Gastroesophageal sphincter (tissue), 4 donors: ENCODE measurements at regions not wholly inside any gene's neighbourhood (a gene's known extent, or its start where the extent isn't known, plus 50 kb on each side); places are given as distances from the start of the nearest gene placed in this dataset.

ENCODE experiments used
- ATAC-seq: fragments of 150-250 bp; one replicate; pipeline ENCODE4 v1.9.1; 2016; ENCODE audit warnings: mild to moderate bottlenecking, moderate library complexity
- H3K27ac ChIP-seq, 4 donors: fragments of 200-600 bp; sonication (generic) in 3 of 4; 1 replicate in 3 of 4; 2 replicates in 1 of 4; pipeline ENCODE4 v1.5.1; 2016 to 2019
- H3K27me3 ChIP-seq: fragments of 200-600 bp; sonication (generic); one replicate; pipeline ENCODE4 v1.5.1; 2019
- H3K36me3 ChIP-seq, 2 donors: fragments of 200-600 bp; sonication (generic); one replicate each; pipeline ENCODE4 v1.5.1; 2019; ENCODE audit warnings: control low read depth in 1 of 2
- H3K4me1 ChIP-seq, 3 donors: fragments of 200-600 bp; sonication (generic); 1 replicate in 2 of 3; 2 replicates in 1 of 3; pipeline ENCODE4 v1.5.1; 2016 to 2019; ENCODE audit warnings: control low read depth in 2 of 3
- H3K4me3 ChIP-seq, 2 donors: fragments of 200-600 bp; sonication (generic); one replicate each; pipeline ENCODE4 v1.5.1; 2019; ENCODE audit warnings: mild to moderate bottlenecking in 1 of 2, moderate library complexity in 1 of 2
- H3K9me3 ChIP-seq, 3 donors: fragments of 200-600 bp; sonication (generic); one replicate each; pipeline ENCODE4 v1.5.1; 2017 to 2019; ENCODE audit warnings: control low read depth in 2 of 3
- EP300 ChIP-seq: sonication (generic); formaldehyde crosslinking; IDR thresholded peaks from one replicate; pipeline ENCODE4 v1.6.1; 2017; ENCODE audit warnings: antibody characterized with exemption, mild to moderate bottlenecking
- POLR2A ChIP-seq, 2 donors: fragments of 450-650 bp; IDR thresholded peaks; one replicate each; pipeline ENCODE4 v1.6.1; 2017; ENCODE audit warnings: antibody characterized with exemption in 2 of 2, mild to moderate bottlenecking in 2 of 2, moderate library complexity in 1 of 2
- POLR2AphosphoS5 ChIP-seq: sonication (generic); formaldehyde crosslinking; IDR thresholded peaks from one replicate; pipeline ENCODE4 v1.6.1; 2017; ENCODE audit warnings: antibody characterized with exemption
- WGBS, 2 donors: methylation state at CpG; one replicate each; pipeline ENCODE4 v1.1.5; 2018; ENCODE audit warnings: low coverage in 1 of 2; 5-methylcytosine and 5-hydroxymethylcytosine counted together
- TF ChIP-seq, protein P1 (sequence below), 4 experiments: fragments of 200-600 bp in 2 of 4; fragments of 450-650 bp in 2 of 4; sonication (generic) in 1 of 4; IDR thresholded peaks; one replicate each; pipeline ENCODE4 v1.5.1; 2017 to 2019; ENCODE audit warnings: antibody characterized with exemption in 4 of 4, mild to moderate bottlenecking in 2 of 4, moderate library complexity in 2 of 4

GRCh38 chr9:78688796-78689195 is 391.9 kb downstream of the PSAT1 start:
- Histone ChIP-seq H3K27ac (no peak overlapping the region), H3K27me3 (no peaks in the 10 kb centered on the region), H3K36me3 (no peaks in the 10 kb centered on the region), H3K4me3 (no peak overlapping the region), H3K4me1 (no peaks in the 10 kb centered on the region), H3K9me3 (no peaks in the 10 kb centered on the region)
- TF ChIP-seq EP300, result no peak
- TF ChIP-seq POLR2AphosphoS5, result no peak
- TF ChIP-seq, protein P1, sequence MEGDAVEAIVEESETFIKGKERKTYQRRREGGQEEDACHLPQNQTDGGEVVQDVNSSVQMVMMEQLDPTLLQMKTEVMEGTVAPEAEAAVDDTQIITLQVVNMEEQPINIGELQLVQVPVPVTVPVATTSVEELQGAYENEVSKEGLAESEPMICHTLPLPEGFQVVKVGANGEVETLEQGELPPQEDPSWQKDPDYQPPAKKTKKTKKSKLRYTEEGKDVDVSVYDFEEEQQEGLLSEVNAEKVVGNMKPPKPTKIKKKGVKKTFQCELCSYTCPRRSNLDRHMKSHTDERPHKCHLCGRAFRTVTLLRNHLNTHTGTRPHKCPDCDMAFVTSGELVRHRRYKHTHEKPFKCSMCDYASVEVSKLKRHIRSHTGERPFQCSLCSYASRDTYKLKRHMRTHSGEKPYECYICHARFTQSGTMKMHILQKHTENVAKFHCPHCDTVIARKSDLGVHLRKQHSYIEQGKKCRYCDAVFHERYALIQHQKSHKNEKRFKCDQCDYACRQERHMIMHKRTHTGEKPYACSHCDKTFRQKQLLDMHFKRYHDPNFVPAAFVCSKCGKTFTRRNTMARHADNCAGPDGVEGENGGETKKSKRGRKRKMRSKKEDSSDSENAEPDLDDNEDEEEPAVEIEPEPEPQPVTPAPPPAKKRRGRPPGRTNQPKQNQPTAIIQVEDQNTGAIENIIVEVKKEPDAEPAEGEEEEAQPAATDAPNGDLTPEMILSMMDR (IDR thresholded peaks at IDR 0.05), result no peak
- no peak for TF ChIP-seq POLR2A (IDR thresholded peaks at IDR 0.05)
- WGBS, 2 donors, result 50 to 60% methylated on average over 1 of the region's 1 CpG
- no peak for ATAC-seq

DNA sequence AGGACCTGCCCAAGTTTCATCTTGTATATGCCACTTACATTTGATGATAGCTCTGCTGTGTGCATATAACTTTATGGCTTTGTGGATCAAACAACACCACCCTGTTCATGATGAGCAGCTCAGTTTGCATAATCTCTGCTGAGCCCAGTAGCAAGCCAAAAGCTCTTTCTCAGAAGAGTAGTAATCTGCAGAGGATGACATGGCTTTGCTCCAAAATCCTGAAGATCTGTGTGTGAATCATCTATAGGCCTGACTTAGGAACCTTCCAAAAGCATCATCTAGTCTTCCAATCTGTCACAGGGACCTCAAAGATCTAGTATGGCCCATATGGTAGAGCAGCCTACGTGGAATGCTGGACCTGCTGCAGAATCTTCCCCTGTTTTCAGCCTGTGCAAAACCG is 394.6 kb downstream of the PSAT1 start:
- no peaks in the 10 kb centered on the region for H3K9me3 ChIP-seq
- ATAC-seq, result no peak
- 100% methylated on average over 2 of the region's 2 CpGs; no CpG with 5 or more reads in 1 of the 2 donors for WGBS, 2 donors
- no peaks in the 10 kb centered on the region for H3K4me1 ChIP-seq
- H3K4me3 ChIP-seq, result no peak overlapping the region
- H3K36me3 ChIP-seq, result no peaks in the 10 kb centered on the region
- TF ChIP-seq POLR2AphosphoS5 (no peak), EP300 (no peak), POLR2A (IDR thresholded peaks at IDR 0.05) (no peak)
- TF ChIP-seq, protein P1 (IDR thresholded peaks at IDR 0.05), result no peak
- H3K27me3 ChIP-seq, result no peaks in the 10 kb centered on the region
- no peak overlapping the region for H3K27ac ChIP-seq

DNA sequence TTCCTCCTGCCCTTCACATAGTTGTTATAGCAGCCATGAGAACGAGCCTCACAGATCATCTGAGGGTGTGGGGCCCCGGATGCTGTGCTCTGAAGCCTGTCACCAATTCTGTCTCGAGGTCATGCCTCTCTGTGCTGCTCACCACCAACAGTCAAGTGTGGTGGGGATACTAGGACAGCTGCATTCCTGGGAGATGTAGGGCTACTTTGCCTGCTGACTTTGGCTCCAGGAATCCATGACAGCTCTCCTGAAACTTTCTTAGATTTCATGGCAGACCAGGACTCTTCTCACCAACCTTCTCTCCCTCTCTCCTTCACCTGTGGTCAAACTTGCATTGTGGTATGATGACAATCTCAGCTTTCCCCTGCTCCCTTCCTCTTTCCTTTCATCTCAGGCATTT is 395.9 kb downstream of the PSAT1 start:
- no peak for ATAC-seq
- no peaks in the 10 kb centered on the region for H3K9me3 ChIP-seq
- no peaks in the 10 kb centered on the region for H3K36me3 ChIP-seq
- WGBS, 2 donors, result 80% methylated on average over 1 of the region's 3 CpGs; no CpG with 5 or more reads in 1 of the 2 donors
- H3K4me1 ChIP-seq, result no peaks in the 10 kb centered on the region
- no peak overlapping the region for H3K27ac ChIP-seq
- TF ChIP-seq POLR2A (IDR thresholded peaks at IDR 0.05), result no peak
- TF ChIP-seq POLR2AphosphoS5, result no peak
- TF ChIP-seq EP300, result no peak
- TF ChIP-seq, protein P1 (IDR thresholded peaks at IDR 0.05), result no peak
- no peaks in the 10 kb centered on the region for H3K27me3 ChIP-seq
- H3K4me3 ChIP-seq, result no peak overlapping the region

GRCh38 chr9:78694974-78695373 is 398.0 kb downstream of the PSAT1 start:
- no peaks in the 10 kb centered on the region for H3K9me3 ChIP-seq
- no peaks in the 10 kb centered on the region for H3K36me3 ChIP-seq
- no peak for ATAC-seq
- WGBS, 2 donors, result 59 to 67% methylated on average over 5 to 7 of the region's 7 CpGs
- no peak overlapping the region for H3K4me3 ChIP-seq
- no peaks in the 10 kb centered on the region for H3K4me1 ChIP-seq
- no peaks in the 10 kb centered on the region for H3K27me3 ChIP-seq
- TF ChIP-seq, protein P1 (IDR thresholded peaks at IDR 0.05), result no peak
- TF ChIP-seq POLR2AphosphoS5 (no peak), POLR2A (IDR thresholded peaks at IDR 0.05) (no peak), EP300 (no peak)
- no peak overlapping the region for H3K27ac ChIP-seq

DNA sequence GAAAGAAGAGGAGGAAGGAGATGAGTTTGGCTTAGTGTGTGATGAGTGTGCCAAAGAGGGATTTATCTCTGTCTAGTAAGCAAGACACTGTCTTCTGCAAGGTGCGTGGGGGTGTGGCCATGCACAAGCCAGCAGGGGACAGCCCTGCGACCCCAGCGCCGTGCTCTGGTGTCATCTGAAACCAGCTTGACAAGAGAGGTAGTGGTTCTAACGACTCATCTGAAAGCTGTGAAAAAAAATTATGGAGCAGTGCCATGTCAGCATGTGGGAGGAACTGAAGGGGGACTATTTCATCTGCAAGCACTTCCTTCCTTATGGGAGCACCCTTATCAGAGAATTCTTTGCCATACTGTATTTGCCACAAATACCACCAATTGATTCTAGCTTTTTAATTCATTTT is 398.6 kb downstream of the PSAT1 start:
- 11 to 62% methylated on average over 3 to 5 of the region's 5 CpGs for WGBS, 2 donors
- no peaks in the 10 kb centered on the region for H3K27me3 ChIP-seq
- no peak overlapping the region for H3K4me3 ChIP-seq
- H3K36me3 ChIP-seq, result no peaks in the 10 kb centered on the region
- no peaks in the 10 kb centered on the region for H3K4me1 ChIP-seq
- no peak overlapping the region for H3K27ac ChIP-seq
- no peak for TF ChIP-seq POLR2A (IDR thresholded peaks at IDR 0.05)
- TF ChIP-seq EP300, result no peak
- TF ChIP-seq POLR2AphosphoS5, result no peak
- TF ChIP-seq, protein P1 (IDR thresholded peaks at IDR 0.05), result no peak
- no peak for ATAC-seq
- no peaks in the 10 kb centered on the region for H3K9me3 ChIP-seq
